OCI-LY7 (cell line): ENCODE measurements at regions not wholly inside any gene's neighbourhood (a gene's known extent, or its start where the extent isn't known, plus 50 kb on each side); places are given as distances from the start of the nearest gene placed in this dataset.

Source experiments
- BruUV-seq: library from RNA; stranded (reverse); fragments of 400-500 nt; replicated peaks from 2 replicates; lab custom pipeline; 2021; lab: Mats Ljungman, UMichigan
- CTCF ChIA-PET: fragments of 300-600 bp; sonication (Branson Sonifier 250); formaldehyde crosslinking; loops from one replicate; lab custom pipeline; 2022; ENCODE audit warnings: antibody characterized with exemption; ENCODE audit not compliant: unreplicated experiment; lab: Charles Lee
- POLR2A ChIA-PET: fragments of 300-600 bp; sonication (Branson Sonifier 250); formaldehyde crosslinking; loops from one replicate; lab custom pipeline; 2022; ENCODE audit warnings: antibody characterized with exemption; lab: Charles Lee
- DNase-seq: peaks from one replicate; pipeline ENCODE4 v3.0.0-alpha.2; 2015; ENCODE audit warnings: low spot score
- H2AFZ ChIP-seq: fragments of 200-600 bp; sonication (generic), shearing (Covaris generic); 2 replicates; pipeline ENCODE4 v1.6.1; 2014; ENCODE audit warnings: mild to moderate bottlenecking, antibody characterized with exemption, low read length, moderate library complexity
- H3K27ac ChIP-seq: fragments of 200-600 bp; sonication (generic); 2 replicates; pipeline ENCODE4 v1.5.1; 2014; ENCODE audit warnings: mixed run types, low read depth, mild to moderate bottlenecking, moderate library complexity, low read length, inconsistent platforms; ENCODE audit not compliant: poor library complexity, severe bottlenecking
- H3K36me3 ChIP-seq: fragments of 200-600 bp; sonication (generic); 2 replicates; pipeline ENCODE4 v1.6.1; 2014; ENCODE audit warnings: mild to moderate bottlenecking, antibody characterized with exemption, low read length, moderate library complexity, mixed read lengths; ENCODE audit not compliant: insufficient read depth
- H3K4me1 ChIP-seq: fragments of 200-600 bp; sonication (generic); 2 replicates; pipeline ENCODE4 v1.5.1; 2014; ENCODE audit warnings: mild to moderate bottlenecking, low read length; ENCODE audit not compliant: insufficient read depth, poor library complexity, severe bottlenecking
- H3K4me2 ChIP-seq: fragments of 200-600 bp; sonication (generic); 2 replicates; pipeline ENCODE4 v1.6.1; 2014; ENCODE audit warnings: mild to moderate bottlenecking, low read length
- H3K4me3 ChIP-seq: fragments of 200-600 bp; sonication (generic); 2 replicates; pipeline ENCODE4 v1.5.1; 2014; ENCODE audit warnings: mild to moderate bottlenecking, low read depth, low read length; ENCODE audit not compliant: poor library complexity, severe bottlenecking
- H3K79me2 ChIP-seq: fragments of 200-600 bp; sonication (generic); 2 replicates; pipeline ENCODE4 v1.6.1; 2016; ENCODE audit warnings: low read depth, mild to moderate bottlenecking, low read length, moderate library complexity, mixed read lengths; ENCODE audit not compliant: insufficient read depth
- H3K9me2 ChIP-seq: fragments of 200-600 bp; sonication (generic); 2 replicates; pipeline ENCODE4 v1.6.1; 2016; ENCODE audit warnings: mild to moderate bottlenecking, low read length, mixed read lengths; ENCODE audit not compliant: insufficient read depth
- H3K9me3 ChIP-seq: fragments of 200-600 bp; sonication (generic); 2 replicates; pipeline ENCODE4 v1.6.1; 2014; ENCODE audit warnings: mild to moderate bottlenecking, mixed run types, low read length, mixed read lengths
- H4K20me1 ChIP-seq: fragments of 200-600 bp; sonication (generic); 2 replicates; pipeline ENCODE4 v1.6.1; 2014; ENCODE audit warnings: mild to moderate bottlenecking, antibody characterized with exemption, low read length, moderate library complexity, mixed read lengths; ENCODE audit not compliant: insufficient read depth
- CTCF ChIP-seq: fragments of 200-600 bp; sonication (generic); conservative IDR thresholded peaks from 2 replicates; pipeline ENCODE4 v1.5.1; 2014; ENCODE audit warnings: mild to moderate bottlenecking, antibody characterized with exemption, low read length, moderate library complexity, mixed read lengths
- EZH2phosphoT487 ChIP-seq: fragments of 200-600 bp; sonication (generic); IDR thresholded peaks from 2 replicates; pipeline ENCODE4 v1.6.1; 2018; ENCODE audit warnings: low read depth, borderline replicate concordance, mild to moderate bottlenecking, mixed run types, antibody characterized with exemption, low read length, moderate library complexity, mixed read lengths
- intact Hi-C: fragments of 100-400 bp; cut with micrococcal nuclease; formaldehyde crosslinking; loops from one replicate; pipeline ENCODE4 v1.10.0; 2022; ENCODE audit not compliant: unreplicated experiment

- no peaks in the 10 kb centered on the region for H3K36me3 ChIP-seq
- no peak overlapping the region for H3K27ac ChIP-seq
- no peaks in the 10 kb centered on the region for H3K79me2 ChIP-seq
- no peaks in the 10 kb centered on the region for H3K9me3 ChIP-seq
- TF ChIP-seq EZH2phosphoT487 (no peak), CTCF (no peak)
- no peak for DNase-seq
- no peak overlapping the region for H3K4me3 ChIP-seq
- ChIA-PET POLR2A (no interaction called here), CTCF (no interaction called here)
- intact Hi-C loops, result no loop called here
- no peaks in the 10 kb centered on the region for H3K4me1 ChIP-seq
- H3K4me2 ChIP-seq, result no peak overlapping the region
- no peak overlapping the region for H2AFZ ChIP-seq
- H4K20me1 ChIP-seq, result no peaks in the 10 kb centered on the region
- no TSS peak for BruUV-seq
- H3K9me2 ChIP-seq, result no peaks in the 10 kb centered on the region
These were observed 51.6 kb upstream of the MAP1B start for GRCh38 chr5:72055636-72056035.
